Stimulated activated CD4-positive, alpha-beta T cell treated with anti-CD3 and anti-CD28 coated beads, TNF-alpha, amount 100 ng/mL, for 24 hours (primary cell): ENCODE measurements at regions not wholly inside any gene's neighbourhood (a gene's known extent, or its start where the extent isn't known, plus 50 kb on each side); places are given as distances from the start of the nearest gene placed in this dataset.

Experiments used
- DNase-seq, 3 experiments: peaks; one replicate each; pipeline ENCODE4 v3.0.0-alpha.2; 2020; ENCODE audit warnings: low read depth in 3 of 3

DNA sequence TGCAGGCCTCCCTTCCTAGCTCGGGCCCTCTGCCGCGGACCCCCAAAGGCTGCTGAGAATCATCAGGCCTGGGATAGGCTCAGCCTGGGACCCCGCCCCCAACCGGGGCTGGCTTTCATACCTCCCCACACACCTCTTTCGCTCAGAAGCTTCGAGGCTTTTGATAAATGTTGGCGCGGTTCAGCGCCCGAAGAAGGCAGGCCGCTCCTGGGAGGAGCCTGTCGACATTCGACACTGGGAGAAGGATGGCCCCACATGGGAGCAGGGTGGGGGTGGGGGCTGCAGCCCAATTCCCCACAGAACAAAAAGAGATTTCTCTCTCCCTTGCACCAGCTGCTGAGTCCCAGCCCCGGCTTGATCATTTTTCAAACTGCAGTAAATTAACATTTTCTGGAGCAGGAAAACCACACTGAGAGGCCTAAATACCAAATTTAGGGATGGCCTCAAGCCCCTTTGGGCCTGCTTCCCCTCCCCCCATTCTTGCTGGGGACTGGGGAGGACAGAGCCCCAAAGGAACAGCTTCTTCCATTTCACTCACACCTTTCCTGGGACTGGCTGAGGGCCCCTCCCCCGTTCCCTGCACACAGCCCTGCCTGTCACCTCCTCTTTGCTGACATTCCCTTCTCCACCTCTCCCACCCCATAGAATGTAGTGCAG lies 112.9 kb upstream of the PJA1 start:
- no peak for DNase-seq

GRCh38 chrX:69277369-69277990 lies 112.2 kb upstream of the PJA1 start:
- DNase-seq: no peak

DNA sequence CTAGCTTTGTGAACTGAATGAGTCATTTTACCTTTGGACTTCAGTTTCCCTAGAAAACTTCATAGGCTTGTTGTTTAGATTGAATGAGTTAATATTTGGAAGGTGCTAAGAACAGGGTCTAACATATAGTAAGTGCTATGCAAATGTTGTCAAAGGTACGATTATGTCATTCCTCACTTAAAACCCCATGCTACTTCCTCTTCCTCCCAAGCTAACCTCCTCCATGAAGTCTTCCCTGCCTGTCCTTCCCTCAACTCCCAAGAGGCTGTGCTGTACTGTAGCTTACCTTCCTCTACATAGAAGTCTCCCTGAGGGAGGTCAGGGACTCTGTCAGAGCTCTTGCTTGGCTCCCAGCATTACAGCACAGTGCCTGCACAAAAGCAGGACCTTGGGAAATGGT lies 103.4 kb upstream of the PJA1 start:
- DNase-seq: no peak

- DNase-seq: no peak
Observed at GRCh38 chrX:69264158-69264581, 98.9 kb upstream of the PJA1 start.

DNA sequence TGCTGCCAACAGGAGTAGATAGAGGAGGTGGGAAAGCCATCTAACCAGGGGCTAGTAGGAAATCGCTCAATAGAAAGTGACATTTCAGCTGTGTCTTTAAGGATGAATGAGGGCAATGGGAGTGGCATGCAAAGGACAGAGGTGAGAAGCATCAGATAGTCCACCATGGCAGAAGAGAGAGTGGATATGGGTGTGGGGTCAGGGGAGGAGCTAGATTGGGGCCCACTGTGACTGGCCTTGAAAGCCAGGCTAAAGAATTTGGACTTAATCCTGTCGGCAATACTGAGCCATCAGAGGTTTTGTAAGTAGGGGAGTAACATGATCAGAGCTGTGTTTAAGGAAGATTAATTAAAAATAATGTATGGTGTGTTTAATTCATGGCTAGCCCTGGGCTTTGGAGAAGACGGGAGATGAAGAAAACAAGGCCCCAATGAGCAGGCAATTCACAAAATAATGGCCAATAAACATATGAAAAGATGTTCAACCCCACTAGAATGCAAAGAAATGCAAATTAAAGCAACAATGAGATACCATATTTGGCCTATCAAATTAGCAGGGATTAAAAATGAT lies 98.1 kb upstream of the PJA1 start:
- DNase-seq: no peak

DNA sequence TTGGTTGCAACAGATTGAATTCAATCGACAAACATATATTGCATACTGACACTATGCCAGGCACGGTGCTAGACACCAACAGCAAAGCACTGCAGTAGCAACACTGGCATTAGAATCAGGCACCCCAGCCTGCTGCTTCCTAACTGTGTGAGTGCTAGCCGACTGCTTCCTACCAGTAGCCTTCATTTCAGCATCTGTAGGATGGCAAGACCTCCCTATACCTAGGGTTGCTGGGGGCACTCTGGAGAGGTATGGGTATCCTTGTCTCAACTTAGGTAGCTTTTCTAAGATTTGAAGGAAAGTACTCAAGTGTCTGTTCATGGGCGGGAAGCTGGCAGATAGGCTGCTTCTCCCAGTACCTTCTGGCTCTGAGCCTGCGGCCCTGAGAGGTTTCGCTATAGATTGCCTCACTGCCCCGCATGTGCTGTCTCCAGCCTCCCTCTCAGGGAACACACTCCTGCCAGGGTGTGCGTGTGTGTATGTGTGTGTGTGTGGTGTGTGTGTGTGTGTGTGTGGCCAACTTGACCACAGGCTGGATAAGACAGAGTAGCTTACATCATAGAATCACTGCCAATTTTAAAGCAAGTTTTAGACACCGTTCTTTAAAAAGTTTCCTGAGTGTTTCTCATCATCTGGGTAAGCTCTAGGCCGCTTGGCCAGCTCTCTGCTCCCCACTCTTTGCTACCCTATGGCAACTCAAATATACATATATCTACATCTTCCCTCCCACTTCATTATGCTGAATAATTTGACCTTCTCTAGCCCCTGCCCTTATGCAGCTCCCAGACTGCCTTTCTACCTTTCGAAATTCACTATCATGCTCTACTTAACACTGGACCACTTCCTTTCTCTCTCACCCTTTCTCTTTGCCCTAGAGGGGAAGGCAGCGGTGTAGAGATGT lies 97.0 kb upstream of the PJA1 start:
- DNase-seq: no peak

DNA sequence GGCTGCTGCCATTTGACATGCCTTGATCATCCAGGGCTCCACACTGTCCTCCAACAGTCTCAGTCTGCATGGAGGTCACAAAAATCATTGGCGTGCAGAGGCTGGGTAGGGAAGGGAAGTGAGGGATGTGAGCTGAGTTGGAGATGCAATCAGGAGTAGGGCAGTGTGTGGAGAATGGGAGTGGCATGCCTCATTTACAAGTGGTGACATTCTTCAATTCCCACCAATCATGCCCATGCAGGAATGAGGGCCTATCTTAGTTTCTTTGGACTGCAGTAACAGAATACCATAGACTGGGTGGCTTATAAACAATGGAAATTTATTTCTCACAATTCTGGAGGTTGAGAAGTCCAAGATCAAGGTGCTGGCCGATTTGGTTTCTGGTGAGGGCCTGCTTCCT lies 94.9 kb upstream of the PJA1 start:
- no peak for DNase-seq

DNA sequence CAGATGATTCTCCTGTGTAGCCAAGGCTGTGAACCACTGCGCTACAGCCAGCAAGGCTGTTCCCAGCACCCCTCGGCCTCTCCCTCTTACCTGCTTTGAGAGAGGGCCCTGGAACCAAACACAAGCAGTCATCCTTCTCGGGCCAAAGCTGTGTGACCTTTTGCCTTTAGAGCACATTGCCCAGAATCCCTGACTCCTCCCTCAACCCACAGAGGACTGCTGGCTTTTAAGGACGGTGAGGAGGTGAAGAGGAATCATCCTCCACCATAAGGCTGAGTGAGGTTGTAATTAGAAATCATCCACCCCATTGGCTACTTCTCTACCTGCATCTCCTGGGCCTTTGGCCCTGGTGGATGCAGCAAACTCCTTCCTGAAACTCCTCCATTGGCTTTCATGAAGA lies 93.6 kb upstream of the PJA1 start:
- DNase-seq: no peak

- DNase-seq: no peak
Observed at GRCh38 chrX:69257499-69258127, 92.4 kb upstream of the PJA1 start.

- DNase-seq: no peak
Observed at GRCh38 chrX:69256291-69256565, 91.0 kb upstream of the PJA1 start.

- DNase-seq: no peak
Observed at GRCh38 chrX:69255441-69256290, 90.4 kb upstream of the PJA1 start.

DNA sequence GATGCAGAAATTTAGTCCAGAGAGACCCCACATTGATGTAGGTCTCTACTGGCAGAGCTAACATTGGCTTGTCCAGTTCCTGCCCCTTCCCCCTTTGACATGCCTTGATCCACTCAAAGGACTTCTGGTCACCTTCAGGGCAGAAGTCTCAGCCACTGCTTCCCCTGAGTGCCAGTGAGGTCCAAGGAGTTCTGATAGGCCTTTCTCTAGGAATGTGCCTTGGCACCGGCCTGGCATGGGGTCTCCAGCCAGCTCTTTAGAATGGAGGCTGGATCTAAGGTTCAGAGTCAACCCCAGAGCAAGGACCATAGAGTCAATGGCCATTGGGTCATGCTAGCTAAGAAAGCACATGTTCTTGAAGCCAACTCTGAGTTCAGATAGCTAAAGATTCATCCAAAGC lies 88.6 kb upstream of the PJA1 start:
- DNase-seq: no peak

DNA sequence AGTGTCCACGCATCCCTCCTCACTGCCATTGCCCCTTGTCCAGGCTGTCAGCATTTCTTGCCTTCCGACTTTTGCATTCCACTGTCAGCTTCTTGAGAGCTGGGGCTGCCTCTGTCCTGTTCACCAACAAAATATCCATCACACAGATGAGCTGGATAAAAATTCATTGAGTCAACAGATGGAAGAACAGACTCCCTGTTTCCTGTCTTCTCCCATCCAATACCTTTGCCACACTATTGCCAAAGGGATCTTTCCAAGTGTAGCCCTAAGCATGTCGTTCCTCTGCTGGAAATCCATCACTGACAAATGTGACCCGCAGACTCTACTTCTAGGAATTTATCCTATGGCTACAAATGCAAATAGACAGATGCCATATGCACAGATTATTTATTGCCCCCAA lies 78.0 kb upstream of the PJA1 start:
- DNase-seq: no peak

- DNase-seq: no peak
Observed at GRCh38 chrX:69238887-69239231, 73.6 kb upstream of the PJA1 start.

DNA sequence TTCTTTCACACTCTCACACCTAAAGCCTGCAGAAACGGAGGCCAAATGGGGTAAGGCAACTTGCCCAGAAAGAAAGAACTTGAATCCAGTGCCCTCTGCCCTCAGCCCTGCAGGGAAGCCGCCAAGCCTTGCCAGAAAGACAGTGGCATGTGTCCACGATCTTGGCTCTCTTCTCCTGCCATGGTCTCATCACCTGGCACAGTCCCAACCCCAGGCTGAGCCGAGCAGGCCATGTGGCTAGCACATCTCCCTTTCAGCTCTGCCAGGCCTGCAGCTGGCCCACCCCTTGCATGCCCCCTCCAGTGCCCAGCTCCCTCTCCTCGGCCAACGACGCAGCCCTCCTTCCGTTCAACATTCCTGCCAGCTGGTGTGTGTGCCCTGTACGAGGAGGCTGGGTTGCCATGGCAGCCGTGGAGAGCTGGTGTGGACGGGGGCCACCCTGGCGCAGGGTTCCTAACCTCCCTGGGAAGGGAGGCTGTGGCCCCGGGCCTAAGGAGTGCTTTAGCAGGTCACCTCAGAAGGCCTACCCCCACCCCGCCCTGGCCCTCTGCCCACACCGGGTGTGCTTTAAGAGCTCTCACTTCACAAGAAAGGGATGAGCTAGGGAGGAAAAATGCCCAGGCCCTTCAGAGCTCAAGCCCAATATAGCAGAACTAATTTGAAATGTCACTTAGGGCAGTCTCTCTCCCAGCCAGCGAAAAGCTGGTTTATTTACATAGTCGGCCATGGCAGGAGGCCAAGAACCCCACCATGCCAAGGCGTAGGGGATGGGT lies 73.0 kb upstream of the PJA1 start:
- no peak for DNase-seq

GRCh38 chrX:69237236-69237635 lies 72.0 kb upstream of the PJA1 start:
- DNase-seq: no peak

GRCh38 chrX:69236641-69237040 lies 71.4 kb upstream of the PJA1 start:
- DNase-seq: no peak

DNA sequence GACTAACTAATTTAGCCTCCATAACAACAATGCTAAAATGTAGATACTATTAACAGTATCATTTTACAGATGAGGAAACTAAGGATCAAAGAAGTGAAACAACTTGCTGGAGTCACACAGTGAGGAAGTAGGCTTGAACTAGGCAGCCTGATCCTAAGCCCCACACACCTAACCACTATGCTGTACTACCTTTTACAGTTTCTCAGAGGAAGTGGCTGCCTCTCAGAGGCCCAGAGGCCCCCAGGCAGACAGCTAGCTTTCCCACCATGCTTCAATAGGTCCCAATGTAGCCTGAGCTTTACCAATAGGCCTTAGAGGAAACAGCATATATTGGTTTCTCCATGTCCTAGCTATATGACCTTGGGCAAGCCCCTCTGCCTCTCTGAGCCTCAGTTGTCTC lies 69.4 kb upstream of the PJA1 start:
- DNase-seq: no peak

- no peak for DNase-seq
Observed at GRCh38 chrX:69232945-69233344, 67.7 kb upstream of the PJA1 start.

DNA sequence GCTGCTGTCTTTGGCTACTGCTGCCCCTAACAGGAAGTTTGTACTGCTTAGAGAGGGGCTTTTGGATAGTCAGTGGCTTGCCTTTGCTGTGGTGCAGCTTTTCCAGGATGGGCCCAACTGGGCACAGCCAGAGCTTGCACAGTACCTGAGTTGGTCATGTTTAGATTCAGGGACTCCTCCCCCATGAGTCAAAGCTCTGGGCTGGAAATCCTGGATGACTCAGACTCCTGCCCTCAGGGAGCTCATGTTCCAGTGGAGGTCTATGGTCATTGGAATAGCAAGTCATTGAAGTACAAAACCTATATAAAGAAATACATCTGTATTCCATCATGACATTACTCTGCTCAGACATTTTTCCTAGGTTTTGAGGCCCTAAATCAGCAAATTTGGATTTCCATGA lies 66.7 kb upstream of the PJA1 start:
- no peak for DNase-seq

- DNase-seq: no peak
Observed at GRCh38 chrX:69229436-69229835, 64.2 kb upstream of the PJA1 start.
